DOHH2 (cell line): ENCODE measurements at regions not wholly inside any gene's neighbourhood (a gene's known extent, or its start where the extent isn't known, plus 50 kb on each side); places are given as distances from the start of the nearest gene placed in this dataset.
"Not testable (repeated sequence)": the region's sequence is repeated elsewhere in the genome, so short reads cannot be mapped to it uniquely, and the experiment has no call there.

ENCODE experiments used
- H3F3A ChIP-seq: fragments of 200-600 bp; sonication (generic), shearing (Covaris generic); 2 replicates; pipeline ENCODE4 v1.6.0; 2016; ENCODE audit warnings: antibody characterized with exemption, mild to moderate bottlenecking; ENCODE audit not compliant: control insufficient read depth, insufficient read depth
- H3K27ac ChIP-seq: fragments of 200-600 bp; sonication (generic); 2 replicates; pipeline ENCODE4 v1.5.1; 2014; ENCODE audit warnings: low read depth, mild to moderate bottlenecking, low read length, moderate library complexity
- H3K27me3 ChIP-seq: fragments of 200-600 bp; sonication (generic); 2 replicates; pipeline ENCODE4 v1.6.1; 2014; ENCODE audit warnings: mild to moderate bottlenecking, low read length, mixed read lengths; ENCODE audit not compliant: control insufficient read depth
- H3K36me3 ChIP-seq: fragments of 200-600 bp; sonication (generic); 2 replicates; pipeline ENCODE4 v1.6.1; 2014; ENCODE audit warnings: mild to moderate bottlenecking, low read length, moderate library complexity, mixed read lengths; ENCODE audit not compliant: control insufficient read depth
- H3K4me1 ChIP-seq: fragments of 200-600 bp; sonication (generic); 2 replicates; pipeline ENCODE4 v1.6.1; 2014; ENCODE audit warnings: mild to moderate bottlenecking, low read length, mixed read lengths; ENCODE audit not compliant: control insufficient read depth
- H3K4me2 ChIP-seq: fragments of 200-600 bp; sonication (generic); 2 replicates; pipeline ENCODE4 v1.6.0; 2014; ENCODE audit warnings: mild to moderate bottlenecking, low read length, moderate library complexity
- H3K4me3 ChIP-seq: fragments of 200-600 bp; sonication (generic); 2 replicates; pipeline ENCODE4 v1.5.1; 2014; ENCODE audit warnings: mild to moderate bottlenecking, low read length, mixed read lengths
- H3K79me2 ChIP-seq: fragments of 200-600 bp; sonication (generic); 2 replicates; pipeline ENCODE4 v1.6.1; 2014; ENCODE audit warnings: mild to moderate bottlenecking, low read length, mixed read lengths; ENCODE audit not compliant: control insufficient read depth
- H3K9me2 ChIP-seq: fragments of 200-600 bp; sonication (generic); replicated peaks from 2 replicates; pipeline ENCODE4 v1.6.1; 2014; ENCODE audit warnings: mild to moderate bottlenecking, low read length, mixed read lengths; ENCODE audit not compliant: control insufficient read depth
- H3K9me3 ChIP-seq: fragments of 200-600 bp; sonication (generic); 2 replicates; pipeline ENCODE4 v1.6.1; 2014; ENCODE audit warnings: antibody characterized with exemption, low read length, mixed read lengths; ENCODE audit not compliant: control insufficient read depth, insufficient read depth
- H4K20me1 ChIP-seq: fragments of 200-600 bp; sonication (generic); 2 replicates; pipeline ENCODE4 v1.6.0; 2014; ENCODE audit warnings: low read depth, mild to moderate bottlenecking, antibody characterized with exemption, low read length, moderate library complexity; ENCODE audit not compliant: control insufficient read depth, insufficient read depth
- EZH2phosphoT487 ChIP-seq: fragments of 200-600 bp; sonication (generic); IDR thresholded peaks from 2 replicates; pipeline ENCODE4 v1.6.1; 2017; ENCODE audit warnings: borderline replicate concordance, mild to moderate bottlenecking, antibody characterized with exemption, low read length, moderate library complexity, mixed read lengths
- TF ChIP-seq, protein P1 (sequence below): fragments of 200-600 bp; sonication (generic); IDR thresholded peaks from one replicate; pipeline ENCODE4 v1.5.1; 2014; ENCODE audit warnings: antibody characterized with exemption, mild to moderate bottlenecking, low read depth, low read length; ENCODE audit not compliant: poor library complexity, severe bottlenecking

GRCh38 chr10:114872519-114873087 lies 51.0 kb downstream of the FHIP2A start:
- Histone ChIP-seq H3K4me1 (no peaks in the 10 kb centered on the region), H3K27ac (no peak overlapping the region), H3K4me3 (no peak overlapping the region), H3K9me3 (no peaks in the 10 kb centered on the region), H3K79me2 (no peaks in the 10 kb centered on the region), H3K4me2 (no peak overlapping the region), H3K27me3 (0 out of 2 replicates have a peak, but pooled peaks cover 11% of the 10 kb centered on the region), H4K20me1 (no peaks in the 10 kb centered on the region), H3F3A (no peaks in the 10 kb centered on the region), H3K36me3 (no peaks in the 10 kb centered on the region), H3K9me2 (no peaks in the 10 kb centered on the region)
- TF ChIP-seq EZH2phosphoT487, result no peak
- TF ChIP-seq, protein P1, sequence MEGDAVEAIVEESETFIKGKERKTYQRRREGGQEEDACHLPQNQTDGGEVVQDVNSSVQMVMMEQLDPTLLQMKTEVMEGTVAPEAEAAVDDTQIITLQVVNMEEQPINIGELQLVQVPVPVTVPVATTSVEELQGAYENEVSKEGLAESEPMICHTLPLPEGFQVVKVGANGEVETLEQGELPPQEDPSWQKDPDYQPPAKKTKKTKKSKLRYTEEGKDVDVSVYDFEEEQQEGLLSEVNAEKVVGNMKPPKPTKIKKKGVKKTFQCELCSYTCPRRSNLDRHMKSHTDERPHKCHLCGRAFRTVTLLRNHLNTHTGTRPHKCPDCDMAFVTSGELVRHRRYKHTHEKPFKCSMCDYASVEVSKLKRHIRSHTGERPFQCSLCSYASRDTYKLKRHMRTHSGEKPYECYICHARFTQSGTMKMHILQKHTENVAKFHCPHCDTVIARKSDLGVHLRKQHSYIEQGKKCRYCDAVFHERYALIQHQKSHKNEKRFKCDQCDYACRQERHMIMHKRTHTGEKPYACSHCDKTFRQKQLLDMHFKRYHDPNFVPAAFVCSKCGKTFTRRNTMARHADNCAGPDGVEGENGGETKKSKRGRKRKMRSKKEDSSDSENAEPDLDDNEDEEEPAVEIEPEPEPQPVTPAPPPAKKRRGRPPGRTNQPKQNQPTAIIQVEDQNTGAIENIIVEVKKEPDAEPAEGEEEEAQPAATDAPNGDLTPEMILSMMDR, result no peak

DNA sequence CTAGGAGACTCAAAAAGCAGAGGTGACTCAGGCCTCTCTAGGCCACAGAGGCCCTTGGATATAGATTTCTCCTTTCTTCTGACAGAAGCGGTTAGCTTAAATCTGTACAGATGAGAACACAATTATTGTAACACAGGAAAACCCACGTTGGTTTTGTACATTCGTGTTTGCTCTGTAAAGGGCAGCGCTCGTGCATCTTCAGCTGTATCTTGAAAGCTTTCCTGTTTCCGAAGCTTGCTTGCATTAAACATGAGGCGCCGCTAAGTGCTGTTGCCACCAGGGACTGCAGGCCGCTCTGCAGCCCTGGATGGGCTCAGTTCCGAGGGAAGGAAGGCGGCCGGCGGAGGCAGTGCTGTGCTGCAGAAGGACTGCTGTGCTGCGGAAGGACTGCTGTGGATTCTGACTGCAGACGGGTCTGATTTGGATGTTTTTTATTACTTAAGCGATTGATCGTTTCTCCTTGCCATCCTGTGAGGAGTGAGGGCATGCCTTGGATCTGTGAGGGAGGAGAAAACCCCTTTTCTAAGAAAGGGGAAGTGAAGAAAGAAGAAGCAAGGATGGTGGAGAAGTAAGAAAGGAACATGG lies 53.3 kb downstream of the FHIP2A start:
- Histone ChIP-seq H3K27ac (no peak overlapping the region), H3K4me3 (no peak overlapping the region), H4K20me1 (no peaks in the 10 kb centered on the region), H3K4me1 (peaks cover 2% of the 10 kb centered on the region; the same call in 1 of the 2 replicates), H3K79me2 (no peaks in the 10 kb centered on the region), H3K9me2 (no peaks in the 10 kb centered on the region), H3K9me3 (no peaks in the 10 kb centered on the region), H3K4me2 (no peak overlapping the region), H3F3A (no peaks in the 10 kb centered on the region), H3K27me3 (0 out of 2 replicates have a peak, but pooled peaks cover 13% of the 10 kb centered on the region), H3K36me3 (no peaks in the 10 kb centered on the region)
- no peak for TF ChIP-seq EZH2phosphoT487
- TF ChIP-seq, protein P1, result no peak

GRCh38 chr10:114875590-114876081 lies 54.1 kb downstream of the FHIP2A start:
- not testable (repeated sequence) for H3K79me2 ChIP-seq, H3F3A ChIP-seq, H3K4me1 ChIP-seq, H3K4me3 ChIP-seq, H3K4me2 ChIP-seq, H3K27ac ChIP-seq, H3K9me3 ChIP-seq, H4K20me1 ChIP-seq, H3K36me3 ChIP-seq, H3K9me2 ChIP-seq
- 0 out of 2 replicates have a peak, but pooled peaks cover 13% of the 10 kb centered on the region for H3K27me3 ChIP-seq

GRCh38 chr10:114876169-114876568 lies 54.6 kb downstream of the FHIP2A start:
- no peak overlapping the region for H3K4me3 ChIP-seq
- 0 out of 2 replicates have a peak, but pooled peaks cover 13% of the 10 kb centered on the region for H3K27me3 ChIP-seq
- H3K79me2 ChIP-seq, result no peaks in the 10 kb centered on the region
- no peak overlapping the region for H3K4me2 ChIP-seq
- peaks cover 2% of the 10 kb centered on the region; the same call in 1 of the 2 replicates for H3K4me1 ChIP-seq
- TF ChIP-seq, protein P1, result no peak
- no peak for TF ChIP-seq EZH2phosphoT487
- no peaks in the 10 kb centered on the region for H4K20me1 ChIP-seq
- H3K9me2 ChIP-seq, result no peaks in the 10 kb centered on the region
- H3K36me3 ChIP-seq, result no peaks in the 10 kb centered on the region
- H3K9me3 ChIP-seq, result no peaks in the 10 kb centered on the region
- H3K27ac ChIP-seq, result no peak overlapping the region
- H3F3A ChIP-seq, result no peaks in the 10 kb centered on the region
